Omental fat pad (tissue), 3 donors: ENCODE measurements at regions not wholly inside any gene's neighbourhood (a gene's known extent, or its start where the extent isn't known, plus 50 kb on each side); places are given as distances from the start of the nearest gene placed in this dataset.

Source experiments
- ATAC-seq: fragments of 150-250 bp; one replicate; pipeline ENCODE4 v1.9.1; 2016; ENCODE audit warnings: mild to moderate bottlenecking, moderate library complexity; ENCODE audit not compliant: low FRiP score
- DNase-seq: peaks from one replicate; pipeline ENCODE4 v3.0.0-alpha.2; 2019; ENCODE audit warnings: low spot score
- CTCF ChIP-seq, 3 donors: fragments of 450-650 bp; IDR thresholded peaks; one replicate each; pipeline ENCODE4 v1.5.1; 2016 to 2017; ENCODE audit warnings: antibody characterized with exemption in 3 of 3, mild to moderate bottlenecking in 3 of 3, moderate library complexity in 2 of 3

DNA sequence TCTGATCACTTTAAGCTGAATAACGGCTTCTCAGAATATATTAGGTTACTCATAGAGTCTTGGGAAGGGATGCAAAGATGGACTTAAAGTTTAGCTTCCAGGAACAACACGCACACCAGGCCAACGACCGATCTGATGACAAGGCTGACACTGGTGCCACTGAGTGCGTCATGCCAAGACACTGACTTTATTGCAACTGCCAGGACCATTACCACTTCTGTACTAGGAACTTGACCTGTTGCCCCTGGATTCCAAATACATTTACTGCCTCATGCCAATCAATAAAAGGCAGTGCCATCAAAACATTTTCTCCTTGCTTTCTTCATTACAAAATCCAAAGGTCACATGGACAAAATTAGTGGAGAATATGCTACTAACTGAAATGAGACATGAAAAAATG is 505.9 kb upstream of the CTSO start:
- DNase-seq (no peak), ATAC-seq (no peak)
- no peak for TF ChIP-seq CTCF (IDR thresholded peaks at IDR 0.05)

DNA sequence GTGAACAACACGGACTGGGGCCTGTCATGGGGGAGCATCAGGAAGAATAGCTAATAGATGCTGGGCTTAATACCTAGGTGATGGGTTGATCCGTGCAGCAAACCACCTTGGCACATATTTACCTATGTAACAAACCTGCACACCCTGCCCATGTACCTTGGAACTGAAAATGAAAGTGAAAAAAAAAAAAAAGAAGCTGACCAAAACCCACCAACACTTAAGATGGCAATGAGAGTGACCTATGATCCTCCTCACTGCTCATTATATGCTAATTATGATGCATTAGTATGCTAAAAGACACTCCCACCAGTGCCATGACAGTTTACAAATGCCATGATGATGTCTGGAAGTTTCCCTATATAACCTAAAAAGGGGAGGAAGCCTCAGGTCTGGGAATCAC is 503.2 kb upstream of the CTSO start:
- DNase-seq (no peak), ATAC-seq (no peak)
- no peak for TF ChIP-seq CTCF (IDR thresholded peaks at IDR 0.05)

DNA sequence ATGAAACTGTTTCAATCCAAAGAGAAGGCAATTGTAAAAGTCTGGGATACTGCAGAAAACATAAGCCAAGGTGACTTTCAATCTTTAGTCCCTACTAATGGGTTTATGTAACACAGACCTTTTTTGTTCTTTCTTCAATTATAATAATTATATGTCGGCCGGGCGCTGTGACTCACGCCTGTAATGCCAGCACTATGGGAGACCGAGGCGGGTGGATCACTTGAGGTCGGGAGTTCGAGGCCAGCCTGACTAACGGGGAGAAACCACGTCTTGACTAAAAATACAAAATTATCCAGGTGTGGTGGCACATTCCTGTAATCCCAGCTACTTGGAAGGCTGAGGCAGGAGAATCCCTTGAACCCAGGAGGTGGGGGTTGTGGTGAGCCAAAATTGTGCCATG is 489.8 kb upstream of the CTSO start:
- DNase-seq (no peak), ATAC-seq (no peak)
- no peak for TF ChIP-seq CTCF (IDR thresholded peaks at IDR 0.05)

- no peak for ATAC-seq
- no peak for TF ChIP-seq CTCF (IDR thresholded peaks at IDR 0.05)
- DNase-seq = no peak
These were observed 489.2 kb upstream of the CTSO start for GRCh38 chr4:156442912-156443311.

DNA sequence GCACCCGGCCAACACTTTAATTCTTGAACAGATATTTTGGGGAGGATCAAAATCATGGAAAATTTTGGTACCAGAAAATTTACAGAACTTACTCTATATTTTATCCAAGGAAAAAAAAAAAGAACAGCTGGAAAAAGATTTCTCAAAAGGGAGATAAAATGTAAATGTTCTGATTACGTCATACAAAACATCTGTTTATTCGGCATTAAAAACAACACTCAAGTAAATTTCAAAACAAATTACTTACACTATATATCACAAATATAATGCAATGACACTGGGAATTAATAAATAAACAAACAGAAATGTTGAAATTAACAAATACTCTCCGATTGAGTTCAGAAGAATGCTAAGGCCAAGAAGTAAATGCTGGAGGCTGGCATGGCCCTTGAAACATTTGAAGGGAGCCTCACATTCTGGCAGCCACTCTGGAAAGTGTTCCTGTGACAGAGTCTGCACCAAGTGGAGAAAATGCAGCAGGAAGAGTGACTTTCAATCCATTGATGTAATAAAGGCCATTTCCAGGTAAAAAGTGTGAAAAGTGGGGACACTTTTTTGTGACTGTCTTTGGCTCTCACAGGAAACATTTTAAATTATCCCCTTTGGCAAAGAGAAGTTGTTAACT is 486.0 kb upstream of the CTSO start:
- no peak for ATAC-seq
- no peak for DNase-seq
- TF ChIP-seq CTCF (IDR thresholded peaks at IDR 0.05) = no peak

GRCh38 chr4:156437666-156438065 is 484.0 kb upstream of the CTSO start:
- ATAC-seq (no peak), DNase-seq (no peak)
- no peak for TF ChIP-seq CTCF (IDR thresholded peaks at IDR 0.05)

DNA sequence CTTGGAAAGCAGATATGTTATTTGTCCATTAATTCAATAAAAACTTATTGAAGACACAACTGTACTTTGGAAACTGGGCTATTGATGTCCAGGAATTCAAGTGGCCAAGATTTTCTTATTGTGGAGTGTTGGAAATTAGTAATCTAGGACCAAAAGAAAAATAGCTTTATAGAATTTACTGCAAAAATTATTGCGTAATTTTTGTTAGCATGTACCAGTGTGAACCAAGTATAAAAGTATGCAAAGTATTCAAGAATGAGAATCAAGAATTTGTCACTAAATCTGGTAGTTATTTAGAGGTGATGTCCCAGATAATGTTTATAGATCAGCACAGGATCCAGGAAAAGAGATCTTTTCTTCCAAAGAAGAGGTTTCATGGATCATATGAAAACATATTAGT is 468.9 kb upstream of the CTSO start:
- DNase-seq = no peak
- TF ChIP-seq CTCF (IDR thresholded peaks at IDR 0.05) = no peak
- ATAC-seq = no peak
